ENCODE measurements at regions not wholly inside any gene's neighbourhood (a gene's known extent, or its start where the extent isn't known, plus 50 kb on each side); places are given as distances from the start of the nearest gene placed in this dataset.

GRCh38 chr12:114976959-114977358, 293.0 kb upstream of the TBX3 start:
- TF ChIP-seq, protein P1, sequence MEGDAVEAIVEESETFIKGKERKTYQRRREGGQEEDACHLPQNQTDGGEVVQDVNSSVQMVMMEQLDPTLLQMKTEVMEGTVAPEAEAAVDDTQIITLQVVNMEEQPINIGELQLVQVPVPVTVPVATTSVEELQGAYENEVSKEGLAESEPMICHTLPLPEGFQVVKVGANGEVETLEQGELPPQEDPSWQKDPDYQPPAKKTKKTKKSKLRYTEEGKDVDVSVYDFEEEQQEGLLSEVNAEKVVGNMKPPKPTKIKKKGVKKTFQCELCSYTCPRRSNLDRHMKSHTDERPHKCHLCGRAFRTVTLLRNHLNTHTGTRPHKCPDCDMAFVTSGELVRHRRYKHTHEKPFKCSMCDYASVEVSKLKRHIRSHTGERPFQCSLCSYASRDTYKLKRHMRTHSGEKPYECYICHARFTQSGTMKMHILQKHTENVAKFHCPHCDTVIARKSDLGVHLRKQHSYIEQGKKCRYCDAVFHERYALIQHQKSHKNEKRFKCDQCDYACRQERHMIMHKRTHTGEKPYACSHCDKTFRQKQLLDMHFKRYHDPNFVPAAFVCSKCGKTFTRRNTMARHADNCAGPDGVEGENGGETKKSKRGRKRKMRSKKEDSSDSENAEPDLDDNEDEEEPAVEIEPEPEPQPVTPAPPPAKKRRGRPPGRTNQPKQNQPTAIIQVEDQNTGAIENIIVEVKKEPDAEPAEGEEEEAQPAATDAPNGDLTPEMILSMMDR (IDR thresholded peaks at IDR 0.05; ENCODE audit: low read depth, low read length), result no peak
- TF ChIP-seq, protein P2, sequence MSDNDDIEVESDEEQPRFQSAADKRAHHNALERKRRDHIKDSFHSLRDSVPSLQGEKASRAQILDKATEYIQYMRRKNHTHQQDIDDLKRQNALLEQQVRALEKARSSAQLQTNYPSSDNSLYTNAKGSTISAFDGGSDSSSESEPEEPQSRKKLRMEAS (IDR thresholded peaks at IDR 0.05; ENCODE audit: low read depth, low read length), result no peak
- TF ChIP-seq POLR2A (IDR thresholded peaks at IDR 0.05; ENCODE audit: extremely low read depth, insufficient read length), result no peak
- TF ChIP-seq MYC (IDR thresholded peaks at IDR 0.05; ENCODE audit: low read depth, low read length), result no peak
